GDM1 (cell line): ENCODE measurements at regions not wholly inside any gene's neighbourhood (a gene's known extent, or its start where the extent isn't known, plus 50 kb on each side); places are given as distances from the start of the nearest gene placed in this dataset.

Source experiments
- DNase-seq: peaks from one replicate; lab custom pipeline; 2025; lab: John Stamatoyannopoulos, UW

DNA sequence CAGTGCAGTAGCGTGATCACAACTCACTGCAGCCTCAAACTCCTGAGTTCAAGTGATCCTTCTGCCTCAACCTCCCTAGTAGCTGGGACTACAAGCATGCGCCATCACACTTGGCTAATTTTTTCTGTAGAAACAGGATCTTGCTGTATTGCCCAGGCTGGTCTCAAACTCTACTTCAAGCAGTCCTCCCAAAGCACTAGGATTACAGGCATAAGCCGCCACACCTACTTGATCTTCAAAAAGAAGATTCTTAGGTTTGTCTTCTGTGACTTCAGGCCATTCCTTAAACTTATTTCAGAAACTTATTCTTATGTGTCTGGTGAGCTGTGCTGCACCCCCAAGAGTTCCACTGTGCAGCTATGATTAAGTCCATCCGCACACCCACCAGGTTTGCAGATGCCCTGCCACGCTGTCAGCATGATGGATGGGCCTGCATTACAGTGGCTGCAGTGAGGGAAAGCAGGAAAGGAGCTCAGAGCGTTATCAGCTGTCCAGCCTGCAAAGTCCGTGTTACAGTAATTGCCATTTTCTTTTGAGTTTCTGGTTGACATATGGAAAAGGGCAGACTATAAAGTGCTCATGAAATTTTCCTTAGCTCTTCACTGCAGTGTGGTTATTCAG is 146.6 kb downstream of the AASDH start:
- no peak for DNase-seq

DNA sequence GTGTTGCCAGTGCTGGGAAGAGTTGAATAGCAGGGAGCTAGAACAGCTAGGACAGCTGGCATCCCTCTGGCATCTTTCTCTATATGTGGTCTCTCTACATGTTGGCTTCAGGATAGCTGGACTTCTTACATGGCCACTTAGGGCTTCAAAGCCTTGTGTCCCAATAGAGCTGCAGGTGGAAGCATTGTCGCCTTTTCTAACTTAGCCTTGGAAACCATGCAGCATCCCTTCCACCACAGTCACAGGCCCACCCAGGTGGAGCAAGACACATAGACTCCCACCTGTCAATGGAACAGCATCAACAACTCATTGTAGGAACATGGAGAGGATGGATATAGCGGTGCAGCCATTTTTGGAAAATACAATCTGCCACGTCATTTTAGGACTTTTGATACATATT is 149.0 kb downstream of the AASDH start:
- no peak for DNase-seq

DNA sequence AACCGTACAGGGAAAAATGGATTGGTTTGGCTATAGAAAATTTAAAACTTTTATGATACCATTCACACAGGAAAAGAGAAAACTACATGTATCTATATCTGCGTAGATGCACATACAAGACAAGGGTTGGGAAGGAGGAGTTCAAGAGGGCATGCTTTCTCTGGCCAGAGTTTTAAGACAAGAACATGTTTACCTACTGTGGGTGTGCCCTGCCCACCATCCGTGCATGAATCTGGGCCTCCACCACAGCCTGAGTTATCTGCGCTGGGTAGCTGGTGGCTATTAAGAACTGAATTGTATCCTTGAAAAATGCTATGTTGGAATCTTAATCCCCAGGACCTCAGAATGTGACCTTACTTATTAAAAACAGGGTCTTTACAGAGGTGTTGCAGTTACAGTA is 151.6 kb downstream of the AASDH start:
- no peak for DNase-seq

DNA sequence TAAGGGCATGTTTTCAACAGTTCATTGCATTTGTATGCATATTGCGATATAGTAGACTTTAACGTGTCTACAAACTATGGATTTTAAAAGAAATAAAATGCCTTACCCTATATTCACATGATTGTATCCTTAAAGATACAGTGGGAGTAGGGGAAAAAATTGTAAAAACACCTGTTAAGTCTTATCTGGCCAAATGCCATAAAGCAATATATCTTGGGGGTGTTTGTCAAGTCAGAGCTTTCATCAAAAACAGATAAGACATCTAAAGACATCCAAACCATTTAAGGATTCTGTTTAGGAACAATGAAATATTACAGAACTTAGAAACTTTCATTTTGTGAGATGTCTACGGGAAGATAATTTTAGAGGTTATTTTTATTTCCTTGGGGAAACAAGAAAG is 152.3 kb downstream of the AASDH start:
- DNase-seq, result no peak

DNA sequence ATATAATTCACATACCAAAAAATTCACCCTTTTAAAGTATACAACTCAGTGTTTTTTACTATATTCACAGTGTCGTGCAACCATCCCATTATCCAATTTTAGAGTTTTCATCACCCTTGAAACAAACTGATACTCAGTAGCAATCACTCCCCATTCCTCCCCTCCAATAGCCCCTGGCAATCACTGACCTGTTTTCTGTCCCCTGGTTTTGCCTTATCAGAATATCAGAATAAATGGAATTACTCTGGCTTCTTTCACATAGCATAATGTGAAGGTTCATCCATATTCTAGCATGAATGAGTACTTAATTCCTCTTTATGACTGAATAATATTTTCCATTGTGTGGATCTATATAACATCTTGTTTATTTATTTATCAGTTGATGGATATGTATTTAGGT is 153.2 kb downstream of the AASDH start:
- DNase-seq, result no peak

DNA sequence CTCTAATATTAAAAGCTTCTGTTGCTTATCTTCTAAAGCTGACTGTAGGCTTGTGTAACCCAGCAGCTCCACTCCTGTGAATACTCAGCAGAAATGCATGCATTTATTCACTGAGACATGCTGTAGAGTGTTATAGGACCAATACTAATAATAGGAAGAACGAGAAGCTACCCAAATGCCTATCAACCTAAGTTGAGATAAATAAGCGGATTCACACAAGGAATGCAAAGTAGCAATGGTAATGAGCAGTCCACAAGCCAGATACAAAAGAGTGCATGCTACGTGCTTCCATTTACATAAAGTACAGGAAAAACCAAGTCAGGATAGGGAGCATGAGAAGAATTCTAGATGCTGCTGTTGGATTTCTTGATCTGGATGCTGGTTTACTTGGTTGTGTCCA is 155.9 kb downstream of the AASDH start:
- DNase-seq, result no peak

DNA sequence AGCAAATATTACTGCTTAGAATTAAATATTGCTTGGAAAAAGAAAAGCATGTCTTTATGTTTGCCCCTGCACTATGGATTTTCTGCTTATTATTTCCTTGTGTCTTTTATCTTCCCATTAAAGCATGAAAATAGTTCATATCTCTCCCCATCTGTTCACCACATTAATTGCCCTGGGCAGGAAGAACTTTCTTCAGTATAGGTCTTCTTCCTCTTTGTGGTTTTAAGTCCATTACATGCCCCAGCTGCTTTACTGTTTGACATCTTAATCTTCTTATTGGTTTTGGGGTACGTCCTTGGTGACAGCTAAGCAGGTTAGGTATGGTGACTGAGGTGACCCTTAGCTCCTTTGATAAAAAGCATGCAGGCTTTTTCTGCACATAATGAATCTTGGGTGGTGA is 157.3 kb downstream of the AASDH start:
- DNase-seq, result no peak

DNA sequence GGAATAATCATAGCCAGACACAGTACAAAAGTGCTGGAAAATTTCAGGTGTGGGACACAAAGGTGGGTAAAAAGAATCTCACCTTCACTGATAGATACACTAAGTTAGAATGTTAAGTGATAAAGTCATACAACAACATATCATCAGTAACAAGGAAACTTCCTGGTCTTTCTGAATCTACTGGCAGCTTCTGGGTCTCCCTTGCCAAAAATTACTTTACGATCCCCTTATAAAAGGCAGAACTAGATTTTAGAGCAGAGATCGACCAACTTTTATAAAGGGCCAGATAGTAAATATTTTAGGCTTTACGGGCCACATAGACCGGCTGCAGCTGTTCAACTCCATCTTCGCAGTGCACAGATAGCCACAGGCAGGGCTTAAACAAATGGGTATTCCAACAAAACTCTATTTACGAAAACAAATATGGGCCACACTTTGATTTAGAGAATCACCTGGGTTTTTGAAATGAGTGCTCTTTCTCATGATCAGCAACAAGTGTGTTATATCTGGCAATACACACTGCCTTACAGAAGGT is 159.9 kb downstream of the AASDH start:
- DNase-seq, result no peak

DNA sequence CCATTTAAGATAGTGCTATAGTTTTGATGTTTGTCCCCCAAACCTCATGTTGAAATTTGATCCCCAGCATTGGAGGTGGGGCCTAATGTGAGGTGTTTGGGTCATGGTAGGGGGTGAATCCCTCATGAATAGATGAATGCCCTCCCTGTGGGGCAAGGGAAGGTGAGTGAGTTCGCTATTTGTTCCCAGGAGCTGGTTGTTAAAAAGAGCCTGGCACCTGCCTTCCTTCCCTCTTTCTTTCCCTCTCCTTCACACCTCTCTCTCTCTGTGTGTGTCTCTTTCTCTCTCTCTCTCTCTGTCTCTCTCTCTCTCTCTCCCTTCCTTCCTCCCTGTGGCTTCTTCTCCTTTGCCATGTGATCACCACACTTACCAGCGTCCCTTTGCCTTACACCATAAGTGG is 160.7 kb downstream of the AASDH start:
- DNase-seq, result no peak

DNA sequence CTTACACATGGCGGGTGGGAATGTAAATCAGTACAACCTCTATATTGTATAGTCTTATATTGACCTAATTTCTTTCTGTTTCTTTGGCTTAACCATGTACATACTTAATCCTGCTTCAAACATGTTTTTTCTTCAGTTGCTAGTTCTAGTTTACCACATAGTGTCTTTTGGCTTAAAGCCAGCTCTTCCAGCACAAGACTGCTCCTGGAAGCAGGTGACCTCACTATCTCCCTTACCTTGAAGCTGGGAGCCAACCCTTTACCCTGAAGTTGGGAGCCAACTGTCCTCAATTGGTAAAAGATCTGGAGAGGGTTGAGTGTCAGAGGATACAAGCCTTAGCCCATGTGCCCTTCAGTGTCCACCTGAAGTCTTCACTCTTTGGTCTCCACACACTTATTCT is 162.7 kb downstream of the AASDH start:
- DNase-seq, result no peak

DNA sequence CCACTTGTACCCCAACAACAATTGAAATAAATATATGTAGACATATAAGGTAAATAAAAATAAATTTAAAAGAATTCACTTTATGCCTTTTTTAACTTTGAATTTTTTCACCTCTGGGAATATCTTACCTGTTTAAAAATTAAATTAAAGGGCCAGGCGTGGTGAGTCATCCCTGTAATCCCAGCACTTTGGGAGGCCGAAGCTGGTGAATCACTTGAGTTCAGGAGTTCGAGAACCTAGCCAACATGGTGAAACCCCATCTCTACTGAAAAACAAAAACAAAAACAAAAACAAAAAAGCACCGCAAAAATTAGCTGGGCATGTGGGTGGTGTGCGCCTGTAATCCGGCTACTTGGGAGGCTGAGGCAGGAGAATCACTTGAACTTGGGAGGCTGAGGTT is 164.8 kb downstream of the AASDH start:
- no peak for DNase-seq

DNA sequence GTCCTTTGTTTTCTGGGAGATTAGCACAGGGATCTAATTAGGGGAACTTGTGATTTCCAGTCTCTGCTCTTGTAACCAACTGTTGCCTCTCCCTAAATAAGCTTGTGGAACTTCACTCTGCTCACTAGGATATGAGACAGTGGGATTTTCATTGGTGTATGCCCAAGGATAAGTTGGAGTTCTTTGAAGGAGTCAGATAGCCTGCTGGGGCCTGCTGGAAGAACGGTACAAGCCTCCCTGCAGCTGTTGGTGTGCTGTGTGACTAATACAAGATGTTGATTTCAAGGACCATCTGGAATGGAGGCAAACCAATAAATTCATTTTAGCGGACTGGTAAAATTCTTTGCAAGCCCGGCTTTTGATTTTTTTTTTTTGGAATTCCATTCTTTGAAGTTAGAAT is 167.0 kb downstream of the AASDH start:
- no peak for DNase-seq

DNA sequence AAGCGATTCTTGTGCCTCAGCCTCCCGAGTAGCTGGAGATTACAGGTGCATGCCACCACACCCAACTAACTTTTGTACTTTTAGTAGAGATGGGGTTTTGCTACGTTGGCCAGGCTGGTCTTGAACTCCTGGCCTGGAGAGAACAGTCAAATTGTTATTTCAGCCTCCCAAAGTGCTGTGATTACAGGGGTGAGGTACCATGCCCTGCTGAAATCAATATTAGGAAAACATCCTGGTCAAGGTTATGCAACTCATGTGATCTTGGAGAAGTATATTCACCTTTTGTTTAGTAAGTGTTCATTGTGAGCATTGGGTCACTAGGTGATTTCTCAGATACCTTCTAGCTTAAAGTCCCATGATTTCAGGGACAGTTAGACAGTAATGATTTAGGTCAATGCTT is 167.8 kb downstream of the AASDH start:
- DNase-seq, result no peak

DNA sequence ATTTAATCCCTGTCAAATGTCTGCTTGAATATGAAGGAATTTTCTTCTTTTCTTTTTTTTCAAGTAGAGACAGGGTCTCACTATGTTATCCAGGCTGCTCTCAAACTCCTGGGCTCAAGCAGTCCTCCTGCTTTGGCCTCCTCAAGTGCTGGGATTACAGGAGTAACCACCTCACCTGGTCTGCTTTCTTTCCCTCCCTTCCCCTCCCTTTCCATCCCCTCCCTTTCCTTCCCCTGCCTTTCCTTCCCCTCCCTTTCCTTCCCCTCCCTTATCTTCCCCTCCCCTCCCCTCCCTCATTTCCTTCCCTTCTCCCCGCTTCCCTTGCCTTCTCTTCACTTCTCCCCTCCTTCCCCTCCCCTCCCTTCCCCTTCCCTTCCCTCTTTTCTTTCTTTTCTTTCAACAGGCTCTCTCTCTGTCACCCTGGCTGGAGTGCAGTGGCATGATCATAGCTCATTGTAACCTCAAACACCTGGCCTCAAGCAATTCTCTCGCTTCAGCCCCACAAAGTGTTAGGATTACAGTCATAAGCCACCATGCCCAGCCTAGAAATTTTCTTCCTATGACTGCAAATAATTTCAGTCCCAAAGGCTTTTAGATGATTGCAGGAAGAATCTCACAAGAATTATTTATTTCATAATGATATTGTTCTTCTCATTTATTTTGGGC is 168.9 kb downstream of the AASDH start:
- DNase-seq, result no peak

DNA sequence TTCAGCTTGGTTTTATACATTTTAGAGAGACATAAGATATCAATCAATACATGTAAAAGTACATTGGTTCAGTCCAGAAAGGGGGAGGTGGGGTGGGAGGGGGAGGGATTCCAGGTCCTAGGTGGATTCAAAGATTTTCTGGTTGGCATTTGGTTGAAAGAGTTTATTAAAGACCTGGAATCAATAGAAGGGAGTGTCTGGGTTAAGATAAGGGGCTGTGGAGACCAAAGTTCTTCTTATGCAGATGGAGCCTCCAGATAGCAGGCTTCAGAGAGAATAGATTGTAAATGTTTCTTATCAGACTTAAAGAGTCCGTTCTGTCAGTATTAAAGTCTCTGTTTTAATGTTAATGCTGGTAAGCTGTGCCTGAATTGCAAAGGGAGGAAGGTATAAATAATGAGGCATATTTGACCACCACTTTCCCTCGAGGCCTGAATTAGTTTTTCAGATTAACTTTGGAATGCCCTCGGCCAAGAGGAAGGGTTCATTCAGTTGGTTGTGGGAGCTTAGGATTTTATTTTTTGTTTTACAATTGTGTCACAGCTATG is 169.9 kb downstream of the AASDH start:
- no peak for DNase-seq

DNA sequence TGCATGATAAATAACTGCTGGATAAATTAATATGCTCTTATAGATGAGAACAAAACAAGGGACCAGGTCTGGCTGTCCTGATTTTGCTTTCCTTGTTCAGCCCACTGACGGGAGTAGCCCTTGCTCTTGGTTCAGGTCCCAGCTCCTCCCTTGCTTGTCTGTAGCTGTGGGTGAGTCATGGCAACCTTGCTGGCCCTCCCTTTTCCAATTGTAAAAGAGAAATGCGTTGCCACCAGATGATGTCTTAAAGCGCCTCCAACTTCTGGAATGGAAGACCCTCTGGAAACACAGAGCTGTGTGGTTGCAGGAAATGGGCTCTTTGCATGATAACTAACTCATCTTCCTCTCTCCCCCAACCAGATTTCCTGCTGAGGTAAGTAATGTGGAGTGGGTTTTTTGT is 171.4 kb downstream of the AASDH start:
- DNase-seq, result peak; percentile 67

DNA sequence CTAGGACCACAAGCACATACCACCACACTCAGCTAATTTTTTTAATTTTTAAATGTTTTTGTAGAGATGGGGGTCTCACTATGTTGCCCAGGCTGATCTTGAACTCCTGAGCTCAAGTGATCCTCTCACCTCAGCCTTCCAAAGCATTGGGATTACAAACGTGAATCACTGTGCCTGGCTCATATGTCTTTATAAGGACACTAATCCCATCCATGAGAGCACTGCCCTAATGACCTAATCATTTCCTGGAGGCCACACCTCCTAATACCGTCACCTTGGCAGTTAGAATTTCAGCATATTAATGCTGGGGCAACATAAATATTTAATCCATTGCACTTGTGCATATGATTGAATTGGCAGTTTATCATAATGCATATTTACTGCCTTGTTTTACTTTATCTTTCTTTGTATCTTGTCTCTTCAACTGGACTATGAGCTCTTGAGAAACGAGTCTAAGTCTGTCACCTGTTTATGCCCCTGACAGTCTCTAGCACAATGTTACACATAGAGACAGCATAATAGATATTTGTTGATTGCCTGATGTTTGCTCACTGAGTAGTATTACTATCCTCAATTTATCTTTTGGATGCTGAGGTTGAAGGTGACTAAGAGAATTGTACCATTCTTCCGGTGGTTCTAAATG is 172.0 kb downstream of the AASDH start:
- no peak for DNase-seq

DNA sequence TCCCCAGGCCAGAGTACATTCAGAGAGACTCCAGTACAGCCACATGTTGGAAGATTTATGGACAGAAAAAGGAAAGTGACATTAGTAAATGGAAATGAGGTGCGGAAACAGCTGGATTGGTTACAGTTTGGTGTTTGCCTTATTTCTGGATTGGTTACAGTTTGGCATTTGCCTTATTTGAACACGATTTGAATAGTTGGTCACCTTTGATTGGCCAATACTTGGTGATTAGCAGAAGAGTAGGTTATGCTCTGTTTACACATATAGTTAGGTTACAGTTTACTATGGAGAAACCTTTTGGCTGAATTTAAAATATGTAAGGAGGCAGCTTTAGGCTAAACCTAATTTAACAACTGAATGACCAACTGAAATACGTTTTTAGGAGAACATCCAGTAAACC is 173.7 kb downstream of the AASDH start:
- DNase-seq, result no peak

DNA sequence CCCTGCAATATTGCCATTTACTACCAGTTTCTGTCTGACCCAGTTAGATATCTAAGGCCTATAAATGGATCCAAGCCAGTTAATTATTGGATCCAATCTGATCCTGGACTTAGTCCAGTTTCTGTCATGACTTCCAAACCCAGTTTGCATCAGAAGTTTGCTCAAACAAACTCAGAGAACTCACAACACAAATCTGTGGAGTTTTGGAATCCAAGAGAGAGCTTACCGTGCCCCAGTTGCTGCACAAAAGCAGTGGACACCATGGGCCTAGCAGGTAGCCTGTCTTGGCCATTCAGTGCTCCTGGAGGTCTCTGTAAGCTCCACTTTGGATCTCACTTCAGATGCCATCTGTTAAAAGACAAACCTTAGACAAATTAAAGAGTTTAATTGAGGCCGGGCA is 174.5 kb downstream of the AASDH start:
- no peak for DNase-seq

DNA sequence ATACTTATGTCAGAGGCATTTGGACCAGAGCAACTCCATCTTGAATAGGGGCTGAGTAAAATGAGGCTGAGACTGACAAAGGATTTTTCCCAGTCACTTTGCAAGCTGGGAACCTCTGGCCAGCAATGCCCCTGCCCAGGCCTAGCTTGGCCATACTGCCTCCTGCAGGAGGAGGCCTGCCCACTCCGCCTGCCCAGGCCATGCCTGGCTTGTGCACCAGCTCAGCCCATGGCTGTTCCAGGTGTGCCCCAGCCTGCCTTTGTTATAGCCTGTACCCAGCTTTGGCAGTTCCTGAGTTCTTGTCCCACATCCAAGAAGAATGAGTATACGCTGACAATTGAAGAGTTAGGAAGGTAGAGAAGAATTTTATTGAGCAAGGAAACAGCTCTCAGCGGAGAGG is 176.1 kb downstream of the AASDH start:
- no peak for DNase-seq

DNA sequence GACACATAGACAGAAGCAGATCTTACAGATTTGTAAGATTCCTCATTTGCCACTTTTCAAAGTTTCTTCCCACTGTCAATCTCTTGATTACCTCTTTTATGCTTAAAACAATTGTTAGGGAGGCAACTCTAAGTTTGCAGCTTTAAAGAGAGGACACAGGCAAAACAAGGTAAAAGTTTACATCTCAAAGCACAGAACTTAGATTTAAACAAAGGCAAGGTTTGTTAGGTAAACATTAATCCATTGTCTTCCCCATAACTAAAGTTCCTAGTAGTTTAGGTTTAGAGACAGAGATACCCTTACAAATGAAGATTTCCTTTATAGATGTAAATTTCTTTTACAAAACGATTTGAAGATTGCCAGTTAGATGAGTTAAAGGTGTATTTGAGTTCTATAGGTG is 176.9 kb downstream of the AASDH start:
- no peak for DNase-seq

DNA sequence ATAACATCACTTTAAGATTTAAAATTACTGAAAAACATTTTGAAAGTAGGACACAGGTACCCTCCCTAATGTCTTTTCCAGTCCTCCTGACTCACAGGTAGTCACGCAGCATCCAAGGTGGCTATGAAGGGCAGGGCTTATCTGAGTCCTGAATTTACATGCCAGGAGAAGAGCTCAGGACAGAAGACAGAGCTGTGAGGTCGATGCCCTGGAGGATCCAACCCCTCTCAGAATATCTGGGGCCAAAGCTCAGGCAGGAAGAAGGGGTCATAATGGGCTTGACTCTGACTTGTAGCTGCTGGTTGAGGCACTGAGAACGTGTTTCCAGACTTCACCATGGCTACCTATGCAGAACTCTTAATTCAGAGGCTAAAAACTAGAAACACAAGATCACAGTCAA is 177.5 kb downstream of the AASDH start:
- no peak for DNase-seq

DNA sequence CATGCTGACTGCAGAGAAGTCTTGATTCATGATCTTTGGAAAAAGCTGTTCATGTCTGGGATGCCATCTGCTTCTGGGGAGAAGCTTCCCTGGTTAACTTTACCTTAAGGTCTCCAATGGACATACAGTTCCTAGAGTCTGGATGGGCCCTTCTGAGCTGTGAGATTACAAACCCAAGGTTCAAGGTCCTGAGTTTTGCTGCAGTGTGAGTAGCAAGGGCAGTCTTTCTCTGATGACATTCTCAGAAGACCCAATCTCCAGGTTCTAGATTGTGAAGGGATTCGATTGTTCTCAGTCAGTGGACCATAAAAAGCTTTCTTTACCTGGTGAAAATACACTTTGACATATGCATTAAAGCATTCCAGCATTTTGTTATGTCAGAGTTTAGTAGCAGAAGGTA is 179.2 kb downstream of the AASDH start:
- no peak for DNase-seq
